H1 (cell line): ENCODE measurements at regions not wholly inside any gene's neighbourhood (a gene's known extent, or its start where the extent isn't known, plus 50 kb on each side); places are given as distances from the start of the nearest gene placed in this dataset.

Source experiments
- ASH2L ChIP-seq: fragments of 200-600, 300-600 bp; sonication (generic); IDR thresholded peaks from one replicate; pipeline ENCODE4 v1.7.1; 2017; ENCODE audit warnings: low read length
- CHD2 ChIP-seq: IDR thresholded peaks from 2 replicates; pipeline ENCODE4 v1.6.1; 2012; ENCODE audit warnings: low read length, improper control_type of control experiment
- EP300 ChIP-seq, 2 experiments: IDR thresholded peaks; 1 replicate in 1 of 2; 2 replicates in 1 of 2; pipeline ENCODE4 v1.6.1; 2011 to 2012; ENCODE audit warnings: low read depth in 2 of 2, low read length in 2 of 2, mild to moderate bottlenecking in 2 of 2, borderline replicate concordance in 1 of 2, inconsistent platforms in 1 of 2, moderate library complexity in 1 of 2
- KDM5A ChIP-seq: fragments of 200-600 bp; IDR thresholded peaks from 2 replicates; pipeline ENCODE4 v1.7.1; 2012; ENCODE audit warnings: mild to moderate bottlenecking, low read length, inconsistent platforms, mixed read lengths
- POLR2A ChIP-seq, 2 experiments: IDR thresholded peaks; 1 replicate in 1 of 2; 2 replicates in 1 of 2; pipeline ENCODE4 v1.6.1; 2011; ENCODE audit warnings: low read depth in 2 of 2, low read length in 2 of 2, mild to moderate bottlenecking in 2 of 2; ENCODE audit errors: control extremely low read depth in 1 of 2
- SP1 ChIP-seq: IDR thresholded peaks from 2 replicates; pipeline ENCODE4 v1.6.1; 2011; ENCODE audit warnings: low read depth, low read length
- YY1 ChIP-seq: IDR thresholded peaks from 2 replicates; pipeline ENCODE4 v1.6.1; 2011; ENCODE audit warnings: low read depth, mild to moderate bottlenecking, low read length
- ZNF274 ChIP-seq: IDR thresholded peaks from 2 replicates; pipeline ENCODE4 v1.7.0; 2012; ENCODE audit warnings: low read length, borderline replicate concordance; ENCODE audit errors: extremely low read depth
- TF ChIP-seq, protein P1 (sequence below), 3 experiments: IDR thresholded peaks; 1 replicate in 2 of 3; 2 replicates in 1 of 3; pipeline versions ENCODE4 v1.5.1 to v1.6.1; 2011; ENCODE audit warnings: low read length in 3 of 3, mild to moderate bottlenecking in 3 of 3, inconsistent platforms in 2 of 3, low read depth in 1 of 3, moderate library complexity in 1 of 3; ENCODE audit not compliant: insufficient read depth in 1 of 3; ENCODE audit errors: control extremely low read depth in 1 of 3
- TF ChIP-seq, protein P2 (sequence below): IDR thresholded peaks from 2 replicates; pipeline ENCODE4 v1.6.1; 2011; ENCODE audit warnings: low read depth, mild to moderate bottlenecking, low read length; ENCODE audit not compliant: insufficient read depth

DNA sequence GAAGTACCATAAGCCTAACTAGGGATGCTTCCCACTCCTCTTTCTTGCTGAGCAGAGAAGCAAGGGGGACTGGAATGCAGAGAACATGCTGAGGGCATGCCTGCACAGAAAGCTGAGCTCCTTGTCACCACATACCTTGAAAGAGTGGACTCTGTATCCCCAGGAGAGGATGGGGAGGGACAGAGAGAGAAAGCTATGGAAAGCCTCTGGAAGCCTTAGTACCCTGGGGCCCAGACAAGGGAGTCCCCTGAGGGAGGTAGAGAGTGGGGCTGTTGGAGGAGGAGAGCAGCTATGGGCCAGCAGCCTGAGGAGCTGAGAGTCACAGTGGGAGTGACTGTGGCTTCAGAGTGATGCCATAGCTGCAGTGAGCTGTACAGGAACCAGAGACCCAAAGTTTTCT, 77.9 kb downstream of the RTL9 start:
- TF ChIP-seq KDM5A (no peak), SP1 (no peak), POLR2A (IDR thresholded peaks at IDR 0.05; ENCODE audit: control extremely low read depth in 1 of 2, low read depth in 2 of 2, low read length in 2 of 2) (peak in 1 of 2 experiments; percentile 68; a peak in 1 of 3 replicates), ZNF274 (no peak), EP300 (IDR thresholded peaks at IDR 0.05; ENCODE audit: borderline replicate concordance in 1 of 2, low read depth in 2 of 2, low read length in 2 of 2) (no peak), ASH2L (no peak), YY1 (no peak), CHD2 (no peak)
- TF ChIP-seq, protein P1, sequence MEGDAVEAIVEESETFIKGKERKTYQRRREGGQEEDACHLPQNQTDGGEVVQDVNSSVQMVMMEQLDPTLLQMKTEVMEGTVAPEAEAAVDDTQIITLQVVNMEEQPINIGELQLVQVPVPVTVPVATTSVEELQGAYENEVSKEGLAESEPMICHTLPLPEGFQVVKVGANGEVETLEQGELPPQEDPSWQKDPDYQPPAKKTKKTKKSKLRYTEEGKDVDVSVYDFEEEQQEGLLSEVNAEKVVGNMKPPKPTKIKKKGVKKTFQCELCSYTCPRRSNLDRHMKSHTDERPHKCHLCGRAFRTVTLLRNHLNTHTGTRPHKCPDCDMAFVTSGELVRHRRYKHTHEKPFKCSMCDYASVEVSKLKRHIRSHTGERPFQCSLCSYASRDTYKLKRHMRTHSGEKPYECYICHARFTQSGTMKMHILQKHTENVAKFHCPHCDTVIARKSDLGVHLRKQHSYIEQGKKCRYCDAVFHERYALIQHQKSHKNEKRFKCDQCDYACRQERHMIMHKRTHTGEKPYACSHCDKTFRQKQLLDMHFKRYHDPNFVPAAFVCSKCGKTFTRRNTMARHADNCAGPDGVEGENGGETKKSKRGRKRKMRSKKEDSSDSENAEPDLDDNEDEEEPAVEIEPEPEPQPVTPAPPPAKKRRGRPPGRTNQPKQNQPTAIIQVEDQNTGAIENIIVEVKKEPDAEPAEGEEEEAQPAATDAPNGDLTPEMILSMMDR (IDR thresholded peaks at IDR 0.05; ENCODE audit: control extremely low read depth in 1 of 3, insufficient read depth in 1 of 3, low read depth in 1 of 3, low read length in 3 of 3): no peak
- TF ChIP-seq, protein P2, sequence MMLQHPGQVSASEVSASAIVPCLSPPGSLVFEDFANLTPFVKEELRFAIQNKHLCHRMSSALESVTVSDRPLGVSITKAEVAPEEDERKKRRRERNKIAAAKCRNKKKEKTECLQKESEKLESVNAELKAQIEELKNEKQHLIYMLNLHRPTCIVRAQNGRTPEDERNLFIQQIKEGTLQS: no peak
